Limb (tissue), 2 donors: ENCODE measurements at regions not wholly inside any gene's neighbourhood (a gene's known extent, or its start where the extent isn't known, plus 50 kb on each side); places are given as distances from the start of the nearest gene placed in this dataset.
A peak's percentile ranks its signal among the peaks of the same experiment; 100 is the strongest.
"Not testable (repeated sequence)": the region's sequence is repeated elsewhere in the genome, so short reads cannot be mapped to it uniquely, and the experiment has no call there.

Experiments
- DNase-seq, 2 donors: peaks; one replicate each; pipeline ENCODE4 v3.0.0-alpha.2; 2016; ENCODE audit errors: extremely low spot score in 2 of 2

- no peak for DNase-seq
These were observed 230.9 kb upstream of the LRIG3 start for GRCh38 chr12:59151243-59151642.

DNA sequence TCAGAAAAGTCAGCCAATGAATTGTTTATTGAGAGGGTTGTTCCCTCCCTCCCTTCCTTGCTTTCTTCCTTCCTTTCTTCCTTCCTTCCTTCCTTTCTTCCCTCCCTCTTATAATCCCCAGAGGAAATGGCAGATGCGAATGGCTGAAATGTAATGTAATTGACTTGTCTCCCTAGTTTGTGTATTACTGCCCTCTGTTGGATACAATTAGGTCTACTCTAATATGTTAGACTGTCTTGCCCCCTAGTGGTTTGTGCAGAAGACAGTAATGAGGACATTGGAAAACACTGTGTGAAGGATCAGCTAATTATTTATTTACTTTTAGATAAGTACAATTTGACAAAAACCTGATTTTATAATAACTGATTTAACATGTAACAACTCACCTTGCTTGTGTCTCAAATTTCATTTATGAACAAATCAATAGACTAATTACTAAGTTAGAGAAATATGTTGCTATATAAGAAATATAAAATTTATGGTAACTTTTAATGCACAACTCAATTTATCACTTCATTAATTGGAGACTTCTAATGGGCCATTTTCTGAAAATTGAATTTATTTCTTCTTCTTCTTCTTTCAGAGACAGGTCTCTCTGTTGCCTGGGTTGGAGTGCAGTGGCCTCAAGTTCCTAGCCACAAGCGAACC is 229.8 kb upstream of the LRIG3 start:
- DNase-seq: peak in 1 of 2 donors; percentile 89

DNA sequence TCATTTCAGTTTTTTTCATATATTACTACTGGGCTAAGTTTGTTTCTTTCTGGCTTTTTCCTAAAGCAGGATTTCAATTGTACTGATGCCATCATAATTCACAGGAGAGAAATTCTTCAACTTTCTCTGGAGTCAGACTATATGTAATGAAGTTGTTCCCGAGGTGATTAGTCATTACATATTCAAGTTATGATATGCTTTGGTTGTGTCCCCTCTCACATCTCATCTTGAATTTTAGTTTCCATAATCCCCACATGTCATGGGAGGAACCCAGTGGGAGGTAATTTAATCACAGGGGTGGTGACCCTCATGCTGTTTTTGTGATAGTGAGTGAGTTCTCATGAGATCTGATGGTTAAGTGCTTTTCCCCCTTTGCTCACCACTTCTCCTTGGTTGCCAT is 227.5 kb upstream of the LRIG3 start:
- no peak for DNase-seq

DNA sequence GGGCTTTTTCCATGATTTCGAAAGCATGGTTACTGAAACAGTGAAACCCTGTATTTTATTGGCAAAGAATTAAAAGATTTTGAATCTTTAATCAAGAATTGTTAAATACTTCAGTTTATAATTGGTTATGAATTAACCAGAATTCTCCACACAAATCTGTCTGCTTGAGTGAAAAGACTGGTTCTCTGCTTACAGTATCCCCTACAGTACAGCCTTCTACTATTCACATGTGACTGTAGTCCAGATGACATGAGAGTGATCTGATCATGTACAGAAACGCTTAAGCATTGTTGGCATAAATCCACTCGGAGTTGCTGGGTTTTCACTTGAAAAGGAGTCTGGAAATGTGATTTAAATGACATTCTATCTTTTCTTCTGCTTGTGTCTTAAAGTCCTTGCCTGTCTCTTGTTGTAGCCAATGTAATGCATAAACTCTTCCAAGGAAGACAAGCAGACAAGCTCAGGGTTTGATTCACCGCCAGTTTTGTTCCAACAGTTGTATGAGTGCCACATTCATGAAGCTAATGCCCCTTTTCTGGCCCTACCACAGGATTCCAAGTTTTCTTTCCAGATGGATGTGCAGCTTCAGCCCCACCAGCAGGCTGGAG is 222.0 kb upstream of the LRIG3 start:
- DNase-seq: peak; percentile 33 to 65

- DNase-seq: no peak
These were observed 214.4 kb upstream of the LRIG3 start for GRCh38 chr12:59134750-59135149.

DNA sequence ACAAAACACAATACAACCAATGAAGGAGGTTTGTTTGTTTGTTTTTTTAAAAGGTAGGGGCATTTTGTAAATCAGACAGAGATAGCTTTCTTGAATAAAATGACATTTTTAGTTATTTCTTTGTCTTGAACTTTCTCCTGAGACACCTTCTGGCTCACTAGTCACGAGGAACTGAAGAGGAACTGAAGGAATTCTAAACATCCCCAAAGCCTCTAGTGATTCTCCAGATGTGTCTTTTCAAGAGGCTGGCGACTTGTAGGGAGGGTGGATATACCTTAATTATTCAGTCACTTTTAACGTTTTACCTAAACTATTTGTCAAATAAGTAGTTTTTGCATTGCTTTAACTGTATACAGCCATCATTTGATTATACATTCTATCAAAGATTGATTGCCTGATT is 211.2 kb upstream of the LRIG3 start:
- no peak for DNase-seq

DNA sequence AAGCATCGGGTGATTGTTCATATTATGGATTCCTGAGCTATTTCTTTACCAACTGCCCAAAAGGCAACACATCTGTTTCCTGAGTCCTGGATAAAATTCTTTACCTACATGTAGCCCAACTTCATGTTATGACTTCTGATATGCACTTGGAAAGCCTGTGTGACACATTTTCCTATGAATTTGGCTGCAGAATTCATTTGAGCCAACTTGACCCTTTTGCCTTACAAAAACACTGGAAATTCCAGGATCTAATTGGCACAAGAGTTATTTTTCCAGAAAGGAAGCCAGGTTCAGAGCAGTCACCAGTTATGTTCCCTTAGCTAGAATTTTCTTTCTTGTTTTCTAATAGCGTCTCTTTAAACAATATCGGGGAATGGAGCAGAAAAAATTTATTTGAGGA is 202.5 kb upstream of the LRIG3 start:
- DNase-seq: peak in 1 of 2 donors; percentile 47

GRCh38 chr12:59121451-59121850 is 201.1 kb upstream of the LRIG3 start:
- peak in 1 of 2 donors; percentile 42 for DNase-seq

DNA sequence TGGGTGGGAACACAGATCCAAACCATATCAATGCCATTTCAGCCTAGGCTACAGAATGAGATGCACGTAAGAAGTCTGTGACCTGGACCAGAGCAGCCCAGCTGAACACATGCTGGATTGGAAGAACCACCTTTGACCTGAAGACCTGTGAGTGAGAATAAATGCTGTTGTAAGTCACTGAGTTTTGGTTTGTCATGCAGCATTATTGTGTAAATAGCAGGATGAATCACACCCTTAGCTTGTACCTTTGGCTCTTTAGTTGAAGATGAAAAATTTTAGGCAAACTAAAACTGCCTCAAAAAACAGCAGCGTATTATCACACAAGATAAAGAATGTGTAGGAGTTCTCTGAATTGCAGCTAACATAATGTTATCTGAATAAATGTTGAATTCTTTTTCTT is 199.4 kb upstream of the LRIG3 start:
- no peak for DNase-seq

- no peak for DNase-seq
These were observed 198.1 kb upstream of the LRIG3 start for GRCh38 chr12:59118356-59118755.

- DNase-seq: no peak
These were observed 195.7 kb upstream of the LRIG3 start for GRCh38 chr12:59115995-59116394.

- no peak for DNase-seq
These were observed 195.2 kb upstream of the LRIG3 start for GRCh38 chr12:59115526-59115925.

DNA sequence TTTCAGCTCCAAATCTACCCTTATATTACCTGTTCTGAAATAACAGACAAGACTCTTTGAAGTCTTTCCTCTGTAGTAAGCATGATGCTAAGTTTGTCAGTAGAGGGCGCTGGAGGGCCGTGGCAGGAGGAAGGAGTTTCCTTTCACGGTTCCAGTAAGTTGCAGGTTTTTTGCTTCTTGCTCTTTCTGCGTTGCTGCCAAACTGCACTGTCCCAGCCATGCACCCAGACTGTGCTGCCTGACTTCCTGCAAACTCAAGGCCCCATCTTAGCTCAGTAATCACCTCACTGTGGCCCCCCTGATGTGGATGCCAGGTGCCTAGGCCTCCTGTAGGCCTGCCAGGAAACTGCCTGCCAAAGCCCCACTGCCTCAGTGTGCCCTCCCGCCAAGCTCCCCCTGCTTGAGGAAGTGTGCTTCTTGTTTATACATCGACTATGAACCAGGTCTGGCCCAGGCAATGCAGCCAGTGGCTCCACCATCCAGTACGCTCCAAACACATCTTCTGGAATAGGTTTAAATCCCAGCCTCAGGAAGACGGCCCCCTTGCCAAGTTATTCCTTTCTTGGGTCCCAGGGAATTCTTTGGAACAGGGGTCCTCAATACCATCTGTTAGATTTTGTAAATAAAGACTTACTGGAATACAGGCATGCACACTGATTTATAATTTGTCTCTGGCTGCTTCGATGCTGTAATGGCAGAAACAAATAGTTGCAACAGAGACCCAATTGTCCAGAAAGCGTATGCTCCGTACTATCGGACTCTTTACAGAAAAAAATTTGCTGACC is 193.7 kb upstream of the LRIG3 start:
- peak; percentile 86 for DNase-seq

DNA sequence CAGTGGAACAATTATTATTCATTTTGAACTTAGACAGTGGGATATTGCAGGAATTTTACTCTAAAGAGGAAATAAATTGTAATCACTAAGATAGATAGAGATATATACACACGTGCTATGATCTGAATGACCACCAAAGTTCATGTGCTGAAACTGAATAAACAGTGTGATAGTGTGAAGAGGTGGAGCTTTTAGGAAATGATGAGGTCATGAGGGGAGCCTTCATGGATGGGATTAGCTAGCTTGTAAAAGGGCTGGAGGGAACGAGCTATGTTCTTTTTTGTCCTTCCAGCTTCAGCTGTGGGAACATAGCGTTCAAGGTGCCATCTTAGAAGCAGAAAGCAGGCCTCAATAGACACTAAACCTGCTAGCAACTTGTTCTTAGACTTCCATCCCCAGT is 191.5 kb upstream of the LRIG3 start:
- DNase-seq: no peak

DNA sequence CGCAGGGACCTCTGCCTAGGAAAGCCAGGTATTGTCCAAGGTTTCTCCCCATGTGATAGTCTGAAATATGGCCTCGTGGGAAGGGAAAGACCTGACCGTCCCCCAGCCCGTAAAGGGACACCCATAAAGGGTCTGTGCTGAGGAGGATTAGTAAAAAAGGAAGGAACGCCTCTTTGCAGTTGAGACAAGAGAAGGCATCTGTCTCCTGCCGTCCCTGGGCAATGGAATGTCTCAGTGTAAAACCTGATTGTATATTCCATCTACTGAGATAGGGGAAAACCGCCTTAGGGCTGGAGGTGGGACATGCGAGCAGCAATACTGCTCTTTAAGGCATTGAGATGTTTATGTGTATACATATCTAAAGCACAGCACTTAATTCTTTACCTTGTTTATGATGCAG is 188.2 kb upstream of the LRIG3 start:
- DNase-seq: not testable (repeated sequence)

- DNase-seq: no peak
These were observed 180.3 kb upstream of the LRIG3 start for GRCh38 chr12:59100585-59100984.

GRCh38 chr12:59097876-59098275 is 177.6 kb upstream of the LRIG3 start:
- no peak for DNase-seq

DNA sequence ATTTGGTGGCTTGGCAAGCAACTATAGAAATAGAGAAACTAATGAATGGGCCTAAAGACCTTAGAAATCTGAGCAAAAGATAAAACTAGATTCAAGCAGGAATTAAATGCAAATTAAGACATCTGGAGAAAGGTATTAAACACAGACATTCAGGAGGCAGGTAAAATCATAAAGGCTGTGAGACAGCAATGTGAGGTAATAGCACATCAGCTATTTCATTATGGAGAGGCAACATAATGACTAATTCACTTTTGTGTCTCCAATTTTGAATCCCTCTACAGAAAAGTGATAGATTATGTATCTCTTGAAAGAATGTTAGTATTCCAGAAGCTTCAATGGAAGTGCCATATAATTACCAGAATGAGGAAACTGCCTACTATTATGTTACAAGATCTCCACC is 175.9 kb upstream of the LRIG3 start:
- DNase-seq: no peak

- DNase-seq: no peak
These were observed 172.9 kb upstream of the LRIG3 start for GRCh38 chr12:59093073-59093772.

GRCh38 chr12:59088673-59089072 is 168.4 kb upstream of the LRIG3 start:
- no peak for DNase-seq

DNA sequence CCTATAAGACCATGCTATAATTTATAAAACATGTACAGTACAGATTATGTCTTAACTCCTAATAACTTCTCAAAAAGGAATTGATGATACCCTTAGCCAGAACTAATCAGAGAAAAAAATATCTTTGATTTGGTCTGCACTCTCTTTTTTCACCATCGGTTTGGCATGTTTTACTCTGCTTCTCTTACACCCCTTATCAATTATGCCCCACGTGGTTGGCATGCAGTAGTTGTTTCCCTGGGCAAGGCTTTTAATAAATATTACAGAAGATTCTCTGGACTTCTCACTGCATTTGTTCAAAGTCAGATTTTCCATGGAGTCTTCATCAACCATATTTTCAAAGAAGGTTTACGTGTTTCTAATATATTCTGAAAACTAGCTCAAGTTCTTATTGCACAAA is 167.4 kb upstream of the LRIG3 start:
- DNase-seq: no peak

DNA sequence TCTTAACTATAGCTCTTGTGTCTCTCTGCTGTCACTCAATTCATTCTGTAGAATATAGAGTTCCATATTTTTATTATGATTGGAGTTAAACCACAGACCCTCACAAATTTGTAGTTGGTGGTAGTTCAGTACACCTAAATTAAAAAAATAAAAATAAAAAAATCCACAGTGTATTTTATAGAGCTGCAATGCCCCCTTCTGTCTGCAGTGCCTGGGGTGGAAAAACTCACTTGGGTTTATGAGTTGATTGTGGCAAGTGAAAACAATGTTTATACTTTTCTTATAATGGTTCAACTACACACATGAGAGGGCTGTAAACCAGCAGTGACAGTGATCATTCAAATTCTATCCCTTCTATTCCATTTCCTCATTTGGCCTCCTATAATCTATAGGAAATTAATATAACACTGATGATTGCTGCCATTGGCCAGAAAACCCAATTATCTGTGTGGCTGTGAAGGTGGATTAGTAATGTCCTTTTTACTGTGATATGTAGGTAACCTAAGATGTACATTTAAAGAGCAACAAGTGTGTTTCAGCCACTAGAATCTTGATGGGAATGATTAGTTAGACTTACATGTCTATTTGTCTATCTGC is 166.9 kb upstream of the LRIG3 start:
- DNase-seq: no peak
